GM23338 (cell line): ENCODE measurements at regions not wholly inside any gene's neighbourhood (a gene's known extent, or its start where the extent isn't known, plus 50 kb on each side); places are given as distances from the start of the nearest gene placed in this dataset.

Experiments
- ATAC-seq: fragments of 200-7000 bp; cut with Tn5 transposase; 3 replicates; pipeline ENCODE4 v1.9.1; 2020
- DNase-seq: peaks from one replicate; pipeline ENCODE4 v3.0.0-alpha.2; 2015; ENCODE audit warnings: low spot score
- H2AFZ ChIP-seq: fragments of 200-600 bp; sonication (generic); 2 replicates; pipeline ENCODE4 v1.8.0; 2016; ENCODE audit warnings: antibody characterized with exemption, mild to moderate bottlenecking, moderate library complexity
- H3F3A ChIP-seq: fragments of 200-600 bp; sonication (generic); replicated peaks from 2 replicates; pipeline ENCODE4 v1.8.0; 2017; ENCODE audit warnings: antibody characterized with exemption, mixed run types, low read depth
- H3K27ac ChIP-seq: fragments of 200-600 bp; sonication (generic); 2 replicates; pipeline ENCODE4 v1.6.1; 2016; ENCODE audit warnings: low read depth
- H3K27me3 ChIP-seq: fragments of 200-600 bp; sonication (generic); 2 replicates; pipeline ENCODE4 v1.8.0; 2016; ENCODE audit warnings: mild to moderate bottlenecking, mixed run types, moderate library complexity; ENCODE audit not compliant: insufficient read depth
- H3K36me3 ChIP-seq: fragments of 200-600 bp; sonication (generic); 2 replicates; pipeline ENCODE4 v1.8.0; 2016; ENCODE audit warnings: mild to moderate bottlenecking; ENCODE audit not compliant: insufficient read depth
- H3K4me1 ChIP-seq: fragments of 200-600 bp; sonication (generic); 2 replicates; pipeline ENCODE4 v1.8.0; 2016; ENCODE audit warnings: mild to moderate bottlenecking, moderate library complexity; ENCODE audit not compliant: insufficient read depth
- H3K4me2 ChIP-seq: fragments of 200-600 bp; sonication (generic); 2 replicates; pipeline ENCODE4 v1.7.1; 2017; ENCODE audit warnings: mixed run types
- H3K4me3 ChIP-seq: fragments of 200-600 bp; sonication (generic); 2 replicates; pipeline ENCODE4 v1.6.1; 2016; ENCODE audit warnings: mixed run types
- H3K79me2 ChIP-seq: fragments of 200-600 bp; sonication (generic); replicated peaks from 2 replicates; pipeline ENCODE4 v1.8.0; 2017; ENCODE audit warnings: mild to moderate bottlenecking; ENCODE audit not compliant: insufficient read depth
- H3K9me2 ChIP-seq: fragments of 200-600 bp; sonication (generic); 2 replicates; pipeline ENCODE4 v1.8.0; 2017; ENCODE audit not compliant: insufficient read depth
- H4K20me1 ChIP-seq: fragments of 200-600 bp; sonication (generic); replicated peaks from 2 replicates; pipeline ENCODE4 v1.8.0; 2017; ENCODE audit warnings: mild to moderate bottlenecking; ENCODE audit not compliant: insufficient read depth
- H3K27ac Mint-ChIP-seq: 2 replicates; pipeline ENCODE4 v1.8.0; 2020; ENCODE audit warnings: inconsistent platforms, mild to moderate bottlenecking, moderate library complexity, mixed read lengths
- H3K27me3 Mint-ChIP-seq: 3 replicates; pipeline ENCODE4 v1.8.0; 2022; ENCODE audit warnings: low read depth, mild to moderate bottlenecking, moderate library complexity, mixed read lengths, inconsistent platforms; ENCODE audit not compliant: insufficient read depth, poor library complexity
- H3K36me3 Mint-ChIP-seq: 3 replicates; pipeline ENCODE4 v1.8.0; 2021; ENCODE audit warnings: low read depth, mild to moderate bottlenecking, inconsistent platforms, moderate library complexity, mixed read lengths
- H3K4me1 Mint-ChIP-seq: 3 replicates; pipeline ENCODE4 v1.8.0; 2020; ENCODE audit warnings: mild to moderate bottlenecking, inconsistent platforms, mixed read lengths
- H3K4me3 Mint-ChIP-seq: 3 replicates; pipeline ENCODE4 v1.8.0; 2021; ENCODE audit warnings: moderate library complexity, mild to moderate bottlenecking, inconsistent platforms, mixed read lengths
- H3K9me3 Mint-ChIP-seq: 3 replicates; pipeline ENCODE4 v1.8.0; 2020; ENCODE audit warnings: moderate library complexity, mild to moderate bottlenecking, inconsistent platforms, mixed read lengths
- ETS1 ChIP-seq: IDR thresholded peaks from 2 replicates; pipeline ENCODE4 v1.6.1; 2016; ENCODE audit warnings: antibody characterized with exemption
- EZH2 ChIP-seq: fragments of 200-600 bp; sonication (generic); IDR thresholded peaks from one replicate; pipeline ENCODE4 v1.8.0; 2017; ENCODE audit warnings: antibody characterized with exemption, mild to moderate bottlenecking, low read depth; ENCODE audit not compliant: unreplicated experiment
- JUNB ChIP-seq: IDR thresholded peaks from one replicate; pipeline ENCODE4 v1.6.1; 2016; ENCODE audit warnings: antibody characterized with exemption; ENCODE audit not compliant: unreplicated experiment
- NANOG ChIP-seq: IDR thresholded peaks from 2 replicates; pipeline ENCODE4 v1.6.1; 2016; ENCODE audit warnings: antibody characterized with exemption, borderline replicate concordance
- POLR2AphosphoS5 ChIP-seq: IDR thresholded peaks from 2 replicates; pipeline ENCODE4 v1.6.1; 2016; ENCODE audit warnings: antibody characterized with exemption, low read depth
- REST ChIP-seq: IDR thresholded peaks from one replicate; pipeline ENCODE4 v1.6.1; 2018; ENCODE audit warnings: antibody characterized with exemption; ENCODE audit not compliant: unreplicated experiment
- STAT1 ChIP-seq: IDR thresholded peaks from one replicate; pipeline ENCODE4 v1.6.1; 2016; ENCODE audit warnings: antibody characterized with exemption; ENCODE audit not compliant: unreplicated experiment
- ZNF114 ChIP-seq: fragments of 250-450 bp; sonication (Bioruptor Pico); IDR thresholded peaks from 2 replicates; pipeline ENCODE4 v1.5.0; 2020; ENCODE audit warnings: mild to moderate bottlenecking, moderate library complexity
- ZNF331 ChIP-seq: fragments of 250-450 bp; sonication (Bioruptor Pico); IDR thresholded peaks from 2 replicates; pipeline ENCODE4 v1.5.0; 2020; ENCODE audit warnings: low read depth, mild to moderate bottlenecking, moderate library complexity
- ZNF462 ChIP-seq: fragments of 250-450 bp; sonication (Bioruptor Pico); IDR thresholded peaks from 2 replicates; pipeline ENCODE4 v1.5.0; 2020; ENCODE audit warnings: mild to moderate bottlenecking, moderate library complexity

GRCh38 chr4:110924761-110925160 lies 301.9 kb upstream of the PITX2 start:
- Histone ChIP-seq H3K4me1 (no peaks in the 10 kb centered on the region), H3K27me3 (no peaks in the 10 kb centered on the region), H3K4me2 (no peak overlapping the region), H3K27ac (no peak overlapping the region), H3F3A (no peaks in the 10 kb centered on the region), H3K4me3 (no peak overlapping the region), H3K9me2 (no peaks in the 10 kb centered on the region), H4K20me1 (no peaks in the 10 kb centered on the region), H2AFZ (no peak overlapping the region), H3K79me2 (no peaks in the 10 kb centered on the region), H3K36me3 (no peaks in the 10 kb centered on the region)
- H3K4me3 Mint-ChIP-seq = no peak overlapping the region
- peaks cover 10% of the 10 kb centered on the region; the same call in 2 of the 3 replicates for H3K4me1 Mint-ChIP-seq
- H3K9me3 Mint-ChIP-seq = no peaks in the 10 kb centered on the region
- no peak overlapping the region for H3K27ac Mint-ChIP-seq
- no peak for TF ChIP-seq ZNF114 (CRISPR knock-in tag)
- TF ChIP-seq POLR2AphosphoS5 = no peak
- TF ChIP-seq REST = no peak
- H3K36me3 Mint-ChIP-seq = no peaks in the 10 kb centered on the region
- H3K27me3 Mint-ChIP-seq = peaks cover 2% of the 10 kb centered on the region
- no peak for ATAC-seq
- no peak for DNase-seq

GRCh38 chr4:110926841-110927400 lies 304.0 kb upstream of the PITX2 start:
- H3K27ac ChIP-seq = no peak overlapping the region
- H3K79me2 ChIP-seq = no peaks in the 10 kb centered on the region
- peaks cover 17% of the 10 kb centered on the region; the same call in 2 of the 3 replicates for H3K4me1 Mint-ChIP-seq
- no peak for TF ChIP-seq JUNB
- TF ChIP-seq ETS1 = no peak
- TF ChIP-seq EZH2 = no peak
- TF ChIP-seq NANOG = no peak
- TF ChIP-seq ZNF462 (CRISPR knock-in tag) = no peak
- TF ChIP-seq POLR2AphosphoS5 = no peak
- TF ChIP-seq ZNF331 (CRISPR knock-in tag) = no peak
- no peak for TF ChIP-seq STAT1
- no peak for DNase-seq
- H3F3A ChIP-seq = no peaks in the 10 kb centered on the region
- H3K27me3 ChIP-seq = no peaks in the 10 kb centered on the region
- H3K4me1 ChIP-seq = no peaks in the 10 kb centered on the region
- no peaks in the 10 kb centered on the region for H3K9me2 ChIP-seq
- H3K27ac Mint-ChIP-seq = no peak overlapping the region
- H3K36me3 ChIP-seq = no peaks in the 10 kb centered on the region
- ATAC-seq = no peak
- no peaks in the 10 kb centered on the region for H3K36me3 Mint-ChIP-seq
- H3K4me3 ChIP-seq = no peak overlapping the region
- H3K4me3 Mint-ChIP-seq = no peak overlapping the region
- H3K4me2 ChIP-seq = no peak overlapping the region
- no peaks in the 10 kb centered on the region for H3K9me3 Mint-ChIP-seq
- H3K27me3 Mint-ChIP-seq = peaks cover 4% of the 10 kb centered on the region
- H4K20me1 ChIP-seq = no peaks in the 10 kb centered on the region
- H2AFZ ChIP-seq = no peak overlapping the region; the same call in 1 of the 2 replicates
